Liver (tissue), 3 donors: ENCODE measurements at regions not wholly inside any gene's neighbourhood (a gene's known extent, or its start where the extent isn't known, plus 50 kb on each side); places are given as distances from the start of the nearest gene placed in this dataset.

Experiments used
- CTCF ChIP-seq: fragments of 150-350 bp; IDR thresholded peaks from 2 replicates; pipeline ENCODE4 v1.5.1; 2017; ENCODE audit warnings: improper control_type of control experiment, low read depth, low read length; ENCODE audit not compliant: missing input control
- FOXA1 ChIP-seq: IDR thresholded peaks from 2 replicates; pipeline ENCODE4 v1.6.1; 2016; ENCODE audit warnings: antibody characterized with exemption
- MAX ChIP-seq: IDR thresholded peaks from 2 replicates; pipeline ENCODE4 v1.6.1; 2016; ENCODE audit warnings: antibody characterized with exemption
- SP1 ChIP-seq: IDR thresholded peaks from 2 replicates; pipeline ENCODE4 v1.6.1; 2018; ENCODE audit warnings: antibody characterized with exemption, mild to moderate bottlenecking
- YY1 ChIP-seq: IDR thresholded peaks from 2 replicates; pipeline ENCODE4 v1.6.1; 2016; ENCODE audit warnings: antibody characterized with exemption, mild to moderate bottlenecking
- ZBTB33 ChIP-seq: IDR thresholded peaks from 2 replicates; pipeline ENCODE4 v1.6.1; 2016; ENCODE audit warnings: antibody characterized with exemption
- donor health status: healthy.
- donor health status: healthy.

GRCh38 chr1:173423291-173423690, 53.8 kb upstream of the PRDX6 start:
- TF ChIP-seq MAX = no peak
- TF ChIP-seq CTCF = no peak
- TF ChIP-seq YY1 = no peak
- TF ChIP-seq SP1 = no peak
- TF ChIP-seq ZBTB33 = no peak
- no peak for TF ChIP-seq FOXA1
